ENCODE measurements at regions not wholly inside any gene's neighbourhood (a gene's known extent, or its start where the extent isn't known, plus 50 kb on each side); places are given as distances from the start of the nearest gene placed in this dataset.
A peak's percentile ranks its signal among the peaks of the same experiment; 100 is the strongest.

- peak; percentile 39 for DNase-seq
Observed at GRCh38 chr21:34022627-34023335, 50.6 kb upstream of the MRPS6 start.

- no peak for DNase-seq
Observed at GRCh38 chr21:34021726-34022125, 51.7 kb upstream of the MRPS6 start.

GRCh38 chr21:34020983-34021553, 52.3 kb upstream of the MRPS6 start:
- no peak for DNase-seq

- DNase-seq, result peak; percentile 43
Observed at GRCh38 chr21:34020005-34020847, 53.2 kb upstream of the MRPS6 start.

- no peak for DNase-seq
Observed at GRCh38 chr21:34019402-34019801, 54.0 kb upstream of the MRPS6 start.

GRCh38 chr21:34018910-34019309, 54.5 kb upstream of the MRPS6 start:
- no peak for DNase-seq

GRCh38 chr21:34018185-34018584, 55.2 kb upstream of the MRPS6 start:
- DNase-seq, result no peak

GRCh38 chr21:34017039-34017961, 56.1 kb upstream of the MRPS6 start:
- no peak for DNase-seq

- DNase-seq, result no peak
Observed at GRCh38 chr21:34012640-34013039, 60.7 kb upstream of the MRPS6 start.

- DNase-seq, result no peak
Observed at GRCh38 chr21:34011660-34012059, 61.7 kb upstream of the MRPS6 start.

- DNase-seq, result no peak
Observed at GRCh38 chr21:34009193-34009592, 64.2 kb upstream of the MRPS6 start.

- DNase-seq, result no peak
Observed at GRCh38 chr21:34008618-34009017, 64.8 kb upstream of the MRPS6 start.

GRCh38 chr21:34006611-34007168, 66.7 kb upstream of the MRPS6 start:
- DNase-seq, result no peak

GRCh38 chr21:34004974-34005373, 68.4 kb upstream of the MRPS6 start:
- DNase-seq, result no peak

- DNase-seq, result no peak
Observed at GRCh38 chr21:34004013-34004938, 69.1 kb upstream of the MRPS6 start.

GRCh38 chr21:34003428-34003827, 70.0 kb upstream of the MRPS6 start:
- DNase-seq, result no peak

- no peak for DNase-seq
Observed at GRCh38 chr21:34000375-34000774, 73.0 kb upstream of the MRPS6 start.

- DNase-seq, result peak; percentile 19
Observed at GRCh38 chr21:33998809-33999208, 74.6 kb upstream of the MRPS6 start.

- peak; percentile 48 for DNase-seq
Observed at GRCh38 chr21:33998402-33998801, 75.0 kb upstream of the MRPS6 start.

- no peak for DNase-seq
Observed at GRCh38 chr21:33997436-33997835, 75.9 kb upstream of the MRPS6 start.

GRCh38 chr21:33994373-33994772, 78.8 kb upstream of the ATP5PO start:
- DNase-seq, result no peak

Measured in hematopoietic multipotent progenitor cell treated with erythropoietin and hydrocortisone succinate and interleukin-3 and kit ligand, for 6 days (in vitro differentiated cells).